Memory B cell (primary cell): ENCODE measurements at regions not wholly inside any gene's neighbourhood (a gene's known extent, or its start where the extent isn't known, plus 50 kb on each side); places are given as distances from the start of the nearest gene placed in this dataset.

Source experiments
- ATAC-seq: fragments of 150-1000 bp; cut with Tn5 transposase; 2 replicates; pipeline ENCODE4 v1.10.0; 2021; ENCODE audit warnings: low read depth, mild to moderate bottlenecking, moderate library complexity
- DNase-seq, 2 donors: peaks; one replicate each; pipeline ENCODE4 v3.0.0; 2022; ENCODE audit warnings: low spot score in 2 of 2
- H3K27ac Mint-ChIP-seq: one replicate; pipeline ENCODE4 v1.8.0; 2022; ENCODE audit warnings: mild to moderate bottlenecking, moderate library complexity, mixed read lengths
- H3K27me3 Mint-ChIP-seq: one replicate; pipeline ENCODE4 v1.8.0; 2022; ENCODE audit warnings: mixed read lengths
- H3K36me3 Mint-ChIP-seq: one replicate; pipeline ENCODE4 v1.8.0; 2022; ENCODE audit warnings: mild to moderate bottlenecking, mixed read lengths
- H3K4me1 Mint-ChIP-seq: one replicate; pipeline ENCODE4 v1.8.0; 2022; ENCODE audit warnings: mixed read lengths
- H3K4me3 Mint-ChIP-seq: one replicate; pipeline ENCODE4 v1.8.0; 2022; ENCODE audit warnings: mild to moderate bottlenecking, moderate library complexity, mixed read lengths
- H3K9me3 Mint-ChIP-seq: one replicate; pipeline ENCODE4 v1.8.0; 2022; ENCODE audit warnings: mixed read lengths

GRCh38 chr10:105466521-105466920, 825.4 kb downstream of the SORCS3 start:
- no peak overlapping the region for H3K27ac Mint-ChIP-seq
- no peaks in the 10 kb centered on the region for H3K36me3 Mint-ChIP-seq
- no peak overlapping the region for H3K4me3 Mint-ChIP-seq
- peaks cover 10% of the 10 kb centered on the region for H3K9me3 Mint-ChIP-seq
- H3K27me3 Mint-ChIP-seq, result no peaks in the 10 kb centered on the region
- H3K4me1 Mint-ChIP-seq, result no peaks in the 10 kb centered on the region
- ATAC-seq (no peak), DNase-seq (no peak)

GRCh38 chr10:105434970-105435369, 793.9 kb downstream of the SORCS3 start:
- no peak overlapping the region for H3K4me3 Mint-ChIP-seq
- no peaks in the 10 kb centered on the region for H3K4me1 Mint-ChIP-seq
- H3K27me3 Mint-ChIP-seq, result no peaks in the 10 kb centered on the region
- H3K27ac Mint-ChIP-seq, result no peak overlapping the region
- no peaks in the 10 kb centered on the region for H3K36me3 Mint-ChIP-seq
- ATAC-seq, result no peak
- no peak for DNase-seq
- peaks cover 4% of the 10 kb centered on the region for H3K9me3 Mint-ChIP-seq

GRCh38 chr10:105413997-105414396, 772.9 kb downstream of the SORCS3 start:
- no peak overlapping the region for H3K4me3 Mint-ChIP-seq
- DNase-seq (no peak), ATAC-seq (no peak)
- no peak overlapping the region for H3K27ac Mint-ChIP-seq
- H3K27me3 Mint-ChIP-seq, result no peaks in the 10 kb centered on the region
- no peaks in the 10 kb centered on the region for H3K36me3 Mint-ChIP-seq
- peaks cover 3% of the 10 kb centered on the region for H3K9me3 Mint-ChIP-seq
- no peaks in the 10 kb centered on the region for H3K4me1 Mint-ChIP-seq

GRCh38 chr10:105409370-105409769, 768.3 kb downstream of the SORCS3 start:
- DNase-seq (no peak), ATAC-seq (no peak)
- H3K4me3 Mint-ChIP-seq, result no peak overlapping the region
- H3K9me3 Mint-ChIP-seq, result peaks cover 4% of the 10 kb centered on the region
- no peaks in the 10 kb centered on the region for H3K4me1 Mint-ChIP-seq
- H3K36me3 Mint-ChIP-seq, result no peaks in the 10 kb centered on the region
- no peak overlapping the region for H3K27ac Mint-ChIP-seq
- no peaks in the 10 kb centered on the region for H3K27me3 Mint-ChIP-seq

- Mint-ChIP-seq H3K27ac (no peak overlapping the region), H3K9me3 (peaks cover 6% of the 10 kb centered on the region), H3K27me3 (no peaks in the 10 kb centered on the region), H3K36me3 (no peaks in the 10 kb centered on the region), H3K4me1 (no peaks in the 10 kb centered on the region), H3K4me3 (no peak overlapping the region)
- ATAC-seq (no peak), DNase-seq (no peak)
Measured at GRCh38 chr10:105406488-105406887, 765.4 kb downstream of the SORCS3 start.

GRCh38 chr10:105398202-105398601, 757.1 kb downstream of the SORCS3 start:
- H3K4me3 Mint-ChIP-seq, result no peak overlapping the region
- no peak overlapping the region for H3K27ac Mint-ChIP-seq
- H3K36me3 Mint-ChIP-seq, result no peaks in the 10 kb centered on the region

GRCh38 chr10:105391670-105392351, 750.7 kb downstream of the SORCS3 start:
- Mint-ChIP-seq H3K27ac (no peak overlapping the region), H3K36me3 (no peaks in the 10 kb centered on the region), H3K27me3 (no peaks in the 10 kb centered on the region), H3K9me3 (peaks cover 6% of the 10 kb centered on the region), H3K4me1 (no peaks in the 10 kb centered on the region), H3K4me3 (no peak overlapping the region)
- no peak for ATAC-seq
- no peak for DNase-seq

More at GRCh38 chr10:105398202-105398601, 757.1 kb downstream of the SORCS3 start:
- Mint-ChIP-seq H3K4me1 (no peaks in the 10 kb centered on the region), H3K9me3 (peaks cover 13% of the 10 kb centered on the region), H3K27me3 (no peaks in the 10 kb centered on the region)
- ATAC-seq, result no peak
- DNase-seq, result no peak

- no peaks in the 10 kb centered on the region for H3K27me3 Mint-ChIP-seq
- H3K36me3 Mint-ChIP-seq, result no peaks in the 10 kb centered on the region
- H3K27ac Mint-ChIP-seq, result no peak overlapping the region
- H3K4me1 Mint-ChIP-seq, result no peaks in the 10 kb centered on the region
- H3K4me3 Mint-ChIP-seq, result no peak overlapping the region
- ATAC-seq (no peak), DNase-seq (no peak)
- H3K9me3 Mint-ChIP-seq, result peaks cover 2% of the 10 kb centered on the region
Measured at GRCh38 chr10:105387971-105388370, 746.9 kb downstream of the SORCS3 start.

GRCh38 chr10:105383978-105384377, 742.9 kb downstream of the SORCS3 start:
- H3K4me1 Mint-ChIP-seq, result no peaks in the 10 kb centered on the region
- no peak for DNase-seq
- no peak for ATAC-seq
- H3K36me3 Mint-ChIP-seq, result no peaks in the 10 kb centered on the region
- H3K27ac Mint-ChIP-seq, result no peak overlapping the region
- no peaks in the 10 kb centered on the region for H3K27me3 Mint-ChIP-seq
- H3K9me3 Mint-ChIP-seq, result no peaks in the 10 kb centered on the region
- H3K4me3 Mint-ChIP-seq, result no peak overlapping the region

- no peak overlapping the region for H3K27ac Mint-ChIP-seq
- no peak for DNase-seq
- no peak overlapping the region for H3K4me3 Mint-ChIP-seq
- no peaks in the 10 kb centered on the region for H3K27me3 Mint-ChIP-seq
- H3K4me1 Mint-ChIP-seq, result no peaks in the 10 kb centered on the region
- H3K36me3 Mint-ChIP-seq, result no peaks in the 10 kb centered on the region
- no peak for ATAC-seq
- H3K9me3 Mint-ChIP-seq, result peaks cover 6% of the 10 kb centered on the region
Measured at GRCh38 chr10:105370692-105371091, 729.6 kb downstream of the SORCS3 start.

- Mint-ChIP-seq H3K4me3 (no peak overlapping the region), H3K27me3 (no peaks in the 10 kb centered on the region), H3K4me1 (no peaks in the 10 kb centered on the region), H3K9me3 (peaks cover 10% of the 10 kb centered on the region), H3K27ac (no peak overlapping the region), H3K36me3 (no peaks in the 10 kb centered on the region)
- ATAC-seq (no peak), DNase-seq (no peak)
Measured at GRCh38 chr10:105359708-105360107, 718.6 kb downstream of the SORCS3 start.

- H3K9me3 Mint-ChIP-seq, result peaks cover 8% of the 10 kb centered on the region
Measured at GRCh38 chr10:105358911-105359310, 717.8 kb downstream of the SORCS3 start.

GRCh38 chr10:105356626-105357025, 715.5 kb downstream of the SORCS3 start:
- H3K36me3 Mint-ChIP-seq, result no peaks in the 10 kb centered on the region
- H3K4me3 Mint-ChIP-seq, result no peak overlapping the region
- H3K9me3 Mint-ChIP-seq, result peaks cover 11% of the 10 kb centered on the region
- H3K4me1 Mint-ChIP-seq, result no peaks in the 10 kb centered on the region
- DNase-seq, result no peak
- no peak overlapping the region for H3K27ac Mint-ChIP-seq
- ATAC-seq, result no peak
- H3K27me3 Mint-ChIP-seq, result no peaks in the 10 kb centered on the region

More at GRCh38 chr10:105358911-105359310, 717.8 kb downstream of the SORCS3 start:
- Mint-ChIP-seq H3K27ac (no peak overlapping the region), H3K4me1 (no peaks in the 10 kb centered on the region), H3K27me3 (no peaks in the 10 kb centered on the region), H3K4me3 (no peak overlapping the region), H3K36me3 (no peaks in the 10 kb centered on the region)
- DNase-seq (no peak), ATAC-seq (no peak)

GRCh38 chr10:105354010-105354409, 712.9 kb downstream of the SORCS3 start:
- Mint-ChIP-seq H3K4me3 (no peak overlapping the region), H3K9me3 (peaks cover 8% of the 10 kb centered on the region), H3K27me3 (no peaks in the 10 kb centered on the region), H3K36me3 (no peaks in the 10 kb centered on the region), H3K4me1 (no peaks in the 10 kb centered on the region), H3K27ac (no peak overlapping the region)
- DNase-seq (no peak), ATAC-seq (no peak)

GRCh38 chr10:105352827-105353226, 711.7 kb downstream of the SORCS3 start:
- no peak for DNase-seq
- Mint-ChIP-seq H3K27ac (no peak overlapping the region), H3K9me3 (peaks cover 8% of the 10 kb centered on the region), H3K4me1 (no peaks in the 10 kb centered on the region), H3K4me3 (no peak overlapping the region), H3K27me3 (no peaks in the 10 kb centered on the region), H3K36me3 (no peaks in the 10 kb centered on the region)
- ATAC-seq, result no peak
